AG04449 (cell line): ENCODE measurements at regions not wholly inside any gene's neighbourhood (a gene's known extent, or its start where the extent isn't known, plus 50 kb on each side); places are given as distances from the start of the nearest gene placed in this dataset.

Experiments used
- CTCF ChIA-PET: fragments of 350-600 bp; formaldehyde crosslinking; extraction: SDS; loops from one replicate; lab custom pipeline; 2021; ENCODE audit warnings: antibody characterized with exemption; lab: Yijun Ruan, JAX
- POLR2A ChIA-PET: fragments of 400-600, 350-600 bp; formaldehyde crosslinking; extraction: SDS; loops from one replicate; lab custom pipeline; 2020; ENCODE audit warnings: antibody characterized with exemption, inconsistent platforms; lab: Yijun Ruan, JAX
- DNase-seq: peaks from one replicate; pipeline ENCODE4 v3.0.0-alpha.2; 2010; ENCODE audit warnings: low read depth, low spot score
- H3K4me3 ChIP-seq: 2 replicates; pipeline ENCODE4 v1.5.1; 2011; ENCODE audit warnings: low read depth, mild to moderate bottlenecking, control low read depth, low read length
- CTCF ChIP-seq: IDR thresholded peaks from one replicate; pipeline ENCODE4 v1.5.1; 2011; ENCODE audit warnings: mild to moderate bottlenecking, moderate library complexity, low read length, control low read depth, inconsistent platforms; ENCODE audit not compliant: insufficient read depth; ENCODE audit errors: missing control alignments

GRCh38 chr7:108838198-108838597 is 268.5 kb downstream of the DNAJB9 start:
- no peak for DNase-seq
- no peak for TF ChIP-seq CTCF
- ChIA-PET POLR2A (no interaction called here), CTCF (no interaction called here)
- H3K4me3 ChIP-seq = no peak overlapping the region

- CTCF ChIA-PET = no interaction called here
- no peak for TF ChIP-seq CTCF
- no peak overlapping the region for H3K4me3 ChIP-seq
- POLR2A ChIA-PET = no interaction called here
- DNase-seq = no peak
Measured at GRCh38 chr7:108839076-108839475, 269.4 kb downstream of the DNAJB9 start.

DNA sequence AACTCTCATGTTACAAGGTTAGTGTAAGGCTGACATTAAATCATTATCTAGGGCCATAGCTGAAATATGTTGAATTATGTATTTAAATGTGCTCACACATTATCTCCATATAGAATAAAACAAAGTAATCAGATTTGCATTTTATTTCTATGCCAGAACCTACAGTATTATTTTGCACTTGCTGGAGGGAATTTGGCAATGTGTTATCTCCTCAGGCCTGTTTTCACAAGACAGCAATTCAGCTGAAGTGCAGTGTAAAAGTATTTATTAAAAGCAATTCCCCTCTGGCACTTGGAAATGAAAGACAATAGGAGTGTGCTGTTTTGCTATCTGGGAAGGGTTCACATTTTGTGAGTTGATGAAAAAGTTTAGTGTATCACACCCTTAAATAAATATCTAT is 276.3 kb downstream of the DNAJB9 start:
- no peak for DNase-seq
- TF ChIP-seq CTCF = no peak
- no peak overlapping the region for H3K4me3 ChIP-seq
- ChIA-PET CTCF (interaction anchor here (1.3 kb wide), 1 partner anchor 29 kb away, joined by 3 read pairs; no protein-coding TSS in a partner anchor), POLR2A (no interaction called here)

DNA sequence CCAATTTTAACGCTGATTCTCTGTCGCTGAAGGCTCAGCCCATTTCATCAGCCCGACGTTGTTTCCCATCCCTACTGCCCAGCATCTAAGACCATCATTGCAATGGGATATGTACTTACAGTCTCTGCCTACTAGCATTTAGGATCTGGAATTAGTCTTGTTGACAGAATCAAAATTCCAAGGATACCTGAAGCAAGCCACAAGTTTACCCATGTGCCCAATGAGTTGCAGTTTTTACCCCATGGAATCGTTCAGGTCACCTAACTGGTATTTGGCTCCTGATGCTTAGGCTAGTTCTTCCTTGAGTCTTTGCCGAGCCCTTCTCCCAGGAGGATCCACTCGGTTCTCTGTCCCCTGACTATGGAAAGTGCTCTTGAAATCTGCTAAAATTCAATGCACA is 276.8 kb downstream of the DNAJB9 start:
- no peak for TF ChIP-seq CTCF
- ChIA-PET POLR2A (no interaction called here), CTCF (no interaction called here)
- H3K4me3 ChIP-seq = no peak overlapping the region
- DNase-seq = no peak

GRCh38 chr7:108848486-108848885 is 278.8 kb downstream of the DNAJB9 start:
- no peak for TF ChIP-seq CTCF
- H3K4me3 ChIP-seq = no peak overlapping the region
- POLR2A ChIA-PET = no interaction called here
- DNase-seq = no peak
- CTCF ChIA-PET = no interaction called here

GRCh38 chr7:108860615-108861014 is 290.9 kb downstream of the DNAJB9 start:
- CTCF ChIA-PET = no interaction called here
- TF ChIP-seq CTCF = no peak
- no peak for DNase-seq
- POLR2A ChIA-PET = no interaction called here
- H3K4me3 ChIP-seq = no peak overlapping the region
